Neural progenitor cell (in vitro differentiated cells): ENCODE measurements at regions not wholly inside any gene's neighbourhood (a gene's known extent, or its start where the extent isn't known, plus 50 kb on each side); places are given as distances from the start of the nearest gene placed in this dataset.
"Not testable (repeated sequence)": the region's sequence is repeated elsewhere in the genome, so short reads cannot be mapped to it uniquely, and the experiment has no call there.

ENCODE experiments used
- DNase-seq: peaks from one replicate; pipeline ENCODE4 v3.0.0-alpha.2; 2016; ENCODE audit warnings: low spot score
- H2AFZ ChIP-seq: fragments of 200-600 bp; sonication (generic); replicated peaks from 2 replicates; pipeline ENCODE4 v1.6.1; 2016; ENCODE audit warnings: antibody characterized with exemption
- H3F3A ChIP-seq: fragments of 200-600 bp; sonication (generic); 2 replicates; pipeline ENCODE4 v1.6.1; 2016; ENCODE audit warnings: antibody characterized with exemption, low read depth
- H3K27ac ChIP-seq: fragments of 200-600 bp; sonication (generic); 2 replicates; pipeline ENCODE4 v1.5.1; 2016; ENCODE audit warnings: mild to moderate bottlenecking
- H3K27me3 ChIP-seq: fragments of 200-600 bp; sonication (generic); 2 replicates; pipeline ENCODE4 v1.6.1; 2016; ENCODE audit warnings: mild to moderate bottlenecking, moderate library complexity
- H3K36me3 ChIP-seq: fragments of 200-600 bp; sonication (generic); 2 replicates; pipeline ENCODE4 v1.5.1; 2016
- H3K4me1 ChIP-seq: fragments of 200-600 bp; sonication (generic); 2 replicates; pipeline ENCODE4 v1.6.1; 2016; ENCODE audit warnings: mixed run types
- H3K4me2 ChIP-seq: fragments of 200-600 bp; sonication (generic); 2 replicates; pipeline ENCODE4 v1.6.1; 2016
- H3K4me3 ChIP-seq: fragments of 200-600 bp; sonication (generic); 2 replicates; pipeline ENCODE4 v1.5.1; 2016
- H3K79me2 ChIP-seq: fragments of 200-600 bp; sonication (generic); 2 replicates; pipeline ENCODE4 v1.6.1; 2016; ENCODE audit warnings: low read depth
- H3K9ac ChIP-seq: fragments of 200-600 bp; sonication (generic); 2 replicates; pipeline ENCODE4 v1.6.1; 2016
- H3K9me3 ChIP-seq: fragments of 200-600 bp; sonication (generic); 2 replicates; pipeline ENCODE4 v1.5.1; 2016; ENCODE audit warnings: low read depth
- H4K20me1 ChIP-seq: fragments of 200-600 bp; sonication (generic); 2 replicates; pipeline ENCODE4 v1.6.1; 2016; ENCODE audit warnings: low read depth
- H3K27ac Mint-ChIP-seq: 3 replicates; pipeline ENCODE4 v1.8.0; 2021; ENCODE audit warnings: mixed read lengths
- H3K27me3 Mint-ChIP-seq: 2 replicates; pipeline ENCODE4 v1.8.0; 2022; ENCODE audit warnings: low read depth, mild to moderate bottlenecking, inconsistent platforms, moderate library complexity, mixed read lengths; ENCODE audit not compliant: insufficient read depth
- H3K36me3 Mint-ChIP-seq: 3 replicates; pipeline ENCODE4 v1.8.0; 2021; ENCODE audit warnings: mixed read lengths
- H3K4me1 Mint-ChIP-seq: 3 replicates; pipeline ENCODE4 v1.8.0; 2021; ENCODE audit warnings: mixed read lengths
- H3K4me3 Mint-ChIP-seq: 3 replicates; pipeline ENCODE4 v1.8.0; 2021; ENCODE audit warnings: mild to moderate bottlenecking, moderate library complexity, mixed read lengths
- H3K9me3 Mint-ChIP-seq: 3 replicates; pipeline ENCODE4 v1.8.0; 2020; ENCODE audit warnings: mixed read lengths
- CTCF ChIP-seq: fragments of 200-600 bp; sonication (generic); IDR thresholded peaks from 2 replicates; pipeline ENCODE4 v1.5.1; 2017; ENCODE audit warnings: antibody characterized with exemption, mild to moderate bottlenecking
- EZH2 ChIP-seq: fragments of 200-600 bp; sonication (generic); IDR thresholded peaks from 2 replicates; pipeline ENCODE4 v1.6.1; 2017; ENCODE audit warnings: antibody characterized with exemption, mild to moderate bottlenecking, moderate library complexity
- EZH2phosphoT487 ChIP-seq: fragments of 200-600 bp; sonication (generic); IDR thresholded peaks from 2 replicates; pipeline ENCODE4 v1.6.1; 2017; ENCODE audit warnings: antibody characterized with exemption

- no peak for TF ChIP-seq EZH2phosphoT487
- TF ChIP-seq CTCF = no peak
- TF ChIP-seq EZH2 = no peak
- H3K4me1 ChIP-seq = no peaks in the 10 kb centered on the region
- no peak overlapping the region for H3K4me3 Mint-ChIP-seq
- no peak overlapping the region for H3K27ac Mint-ChIP-seq
- H3K4me3 ChIP-seq = no peak overlapping the region
- H3K36me3 Mint-ChIP-seq = peaks cover 9% of the 10 kb centered on the region
- H3F3A ChIP-seq = no peaks in the 10 kb centered on the region
- H2AFZ ChIP-seq = no peak overlapping the region
- no peaks in the 10 kb centered on the region for H3K36me3 ChIP-seq
- H3K4me1 Mint-ChIP-seq = no peaks in the 10 kb centered on the region
- no peak overlapping the region for H3K9ac ChIP-seq
- no peak overlapping the region for H3K27ac ChIP-seq
- no peaks in the 10 kb centered on the region for H4K20me1 ChIP-seq
- no peaks in the 10 kb centered on the region for H3K27me3 ChIP-seq
- no peak overlapping the region for H3K4me2 ChIP-seq
- H3K79me2 ChIP-seq = no peaks in the 10 kb centered on the region
- no peaks in the 10 kb centered on the region for H3K27me3 Mint-ChIP-seq
- peaks cover 27% of the 10 kb centered on the region for H3K9me3 Mint-ChIP-seq
- no peak for DNase-seq
- H3K9me3 ChIP-seq = no peaks in the 10 kb centered on the region
Measured at GRCh38 chr15:96209285-96209735, 121.2 kb upstream of the NR2F2 start.

GRCh38 chr15:96213045-96213444 lies 117.5 kb upstream of the NR2F2 start:
- no peak overlapping the region for H3K27ac Mint-ChIP-seq
- no peak overlapping the region for H3K4me3 Mint-ChIP-seq
- Histone ChIP-seq H3K4me1 (no peaks in the 10 kb centered on the region), H3K36me3 (no peaks in the 10 kb centered on the region), H2AFZ (no peak overlapping the region), H4K20me1 (no peaks in the 10 kb centered on the region), H3K27ac (no peak overlapping the region), H3K9ac (no peak overlapping the region), H3K79me2 (no peaks in the 10 kb centered on the region), H3F3A (no peaks in the 10 kb centered on the region), H3K27me3 (no peaks in the 10 kb centered on the region), H3K4me2 (no peak overlapping the region), H3K4me3 (no peak overlapping the region), H3K9me3 (no peaks in the 10 kb centered on the region)
- H3K4me1 Mint-ChIP-seq = no peaks in the 10 kb centered on the region
- H3K27me3 Mint-ChIP-seq = peaks cover 2% of the 10 kb centered on the region
- H3K9me3 Mint-ChIP-seq = peaks cover 4% of the 10 kb centered on the region
- TF ChIP-seq CTCF (no peak), EZH2 (no peak), EZH2phosphoT487 (no peak)
- H3K36me3 Mint-ChIP-seq = peaks cover 7% of the 10 kb centered on the region
- no peak for DNase-seq

GRCh38 chr15:96213896-96214295 lies 116.6 kb upstream of the NR2F2 start:
- Mint-ChIP-seq H3K27ac (no peak overlapping the region), H3K27me3 (peaks cover 2% of the 10 kb centered on the region), H3K4me3 (no peak overlapping the region), H3K9me3 (peaks cover 4% of the 10 kb centered on the region), H3K36me3 (peaks cover 9% of the 10 kb centered on the region), H3K4me1 (no peaks in the 10 kb centered on the region)
- H3K9ac ChIP-seq = no peak overlapping the region
- no peak for DNase-seq
- H2AFZ ChIP-seq = no peak overlapping the region
- H3K27ac ChIP-seq = no peak overlapping the region
- no peaks in the 10 kb centered on the region for H3K79me2 ChIP-seq
- no peaks in the 10 kb centered on the region for H4K20me1 ChIP-seq
- H3K4me1 ChIP-seq = no peaks in the 10 kb centered on the region
- no peaks in the 10 kb centered on the region for H3K36me3 ChIP-seq
- no peaks in the 10 kb centered on the region for H3K27me3 ChIP-seq
- H3K4me3 ChIP-seq = no peak overlapping the region
- no peak overlapping the region for H3K4me2 ChIP-seq
- no peak for TF ChIP-seq CTCF
- no peak for TF ChIP-seq EZH2phosphoT487
- TF ChIP-seq EZH2 = no peak
- no peaks in the 10 kb centered on the region for H3F3A ChIP-seq
- H3K9me3 ChIP-seq = no peaks in the 10 kb centered on the region

GRCh38 chr15:96216481-96216880 lies 114.0 kb upstream of the NR2F2 start:
- H3K79me2 ChIP-seq, H3K9ac ChIP-seq, DNase-seq, H3F3A ChIP-seq, H3K4me1 ChIP-seq, H3K27ac Mint-ChIP-seq, H3K27ac ChIP-seq, H3K4me3 ChIP-seq, H3K36me3 Mint-ChIP-seq, H3K4me2 ChIP-seq, H3K9me3 ChIP-seq, H3K4me1 Mint-ChIP-seq, H3K4me3 Mint-ChIP-seq, H3K9me3 Mint-ChIP-seq, H3K27me3 Mint-ChIP-seq, H3K36me3 ChIP-seq, H3K27me3 ChIP-seq, H4K20me1 ChIP-seq, H2AFZ ChIP-seq: not testable (repeated sequence)
